Anterior cingulate cortex (tissue), 58 donors: ENCODE measurements at regions not wholly inside any gene's neighbourhood (a gene's known extent, or its start where the extent isn't known, plus 50 kb on each side); places are given as distances from the start of the nearest gene placed in this dataset.

ENCODE experiments used
- DNase-seq, 58 donors: peaks; one replicate each; lab custom pipeline; 2025; lab: John Stamatoyannopoulos, UW

- no peak for DNase-seq
These were observed 450.4 kb downstream of the MATN1 start for GRCh38 chr1:30273021-30273325.

DNA sequence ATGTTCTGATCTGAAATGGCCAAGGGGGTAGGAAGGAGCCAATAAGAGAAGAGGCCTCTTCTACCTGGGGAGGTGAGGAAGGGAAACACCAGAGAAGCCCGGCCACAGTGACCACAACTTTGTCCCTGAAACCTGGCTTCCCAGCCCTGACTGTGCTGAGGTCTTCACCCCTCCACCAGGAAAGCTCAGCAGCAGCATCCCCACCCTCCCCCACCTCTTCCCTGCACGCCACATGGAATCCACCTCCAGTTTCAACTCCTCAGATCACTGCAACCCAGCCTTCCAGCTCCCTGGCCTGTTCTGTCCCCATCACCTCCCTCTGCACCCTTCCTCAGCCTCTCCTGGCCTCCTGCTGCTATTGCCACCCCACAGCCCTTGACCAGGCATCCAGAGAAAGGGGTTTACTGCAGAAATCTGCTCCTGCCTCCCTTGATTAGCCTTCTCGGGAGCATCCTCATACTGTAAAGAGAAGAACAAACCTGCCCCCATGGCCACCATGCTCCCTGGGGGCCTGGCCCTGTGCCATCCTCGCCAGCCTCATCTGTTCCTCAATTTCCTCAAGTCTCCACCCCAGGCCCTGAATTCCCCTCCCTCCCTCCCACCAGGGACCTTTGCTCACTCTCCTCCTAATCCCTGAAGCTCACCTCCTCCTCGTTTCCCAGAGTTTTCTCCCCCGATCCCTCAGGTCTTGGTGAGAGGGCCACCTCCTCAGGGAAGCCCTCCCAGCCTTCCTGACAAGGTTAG is 450.9 kb downstream of the MATN1 start:
- DNase-seq = no peak

- no peak for DNase-seq
These were observed 451.7 kb downstream of the MATN1 start for GRCh38 chr1:30271401-30272276.

GRCh38 chr1:30270461-30270860 is 452.9 kb downstream of the MATN1 start:
- no peak for DNase-seq

DNA sequence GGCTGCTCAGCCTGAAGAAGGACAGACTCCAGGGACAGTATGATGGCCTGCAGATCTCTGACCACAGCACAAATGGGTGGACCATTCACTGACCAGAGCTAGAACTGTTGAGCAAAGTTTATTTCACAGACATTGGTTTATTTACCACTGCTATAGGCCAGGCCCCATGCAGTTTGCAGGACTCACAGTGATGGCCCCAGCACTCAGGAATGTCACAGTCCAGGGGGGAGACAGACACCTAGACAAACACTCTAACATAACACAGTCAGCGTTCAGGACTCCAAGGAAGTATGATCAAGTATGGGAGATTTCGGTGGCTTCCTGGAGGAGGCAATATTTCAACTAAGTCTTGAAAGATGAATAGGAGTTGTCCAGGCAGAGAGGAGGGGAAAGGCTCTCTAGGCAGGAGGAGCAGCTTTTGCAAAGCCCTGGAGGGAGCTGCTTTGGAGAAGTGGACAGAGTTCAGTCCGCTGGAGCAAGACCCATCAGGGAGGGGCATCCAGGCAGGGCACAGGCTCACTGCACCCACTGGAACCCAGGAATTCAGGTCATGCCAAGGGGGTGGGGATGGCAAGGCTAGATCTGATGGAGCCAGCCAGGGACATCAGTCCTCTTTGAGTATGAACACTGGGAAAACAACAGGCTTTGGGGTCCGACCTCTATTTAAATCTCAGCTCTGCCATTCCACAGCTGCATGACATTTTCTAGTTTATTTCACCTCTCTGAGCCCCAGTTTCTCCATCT is 454.3 kb downstream of the MATN1 start:
- DNase-seq = no peak

- DNase-seq = no peak
These were observed 455.5 kb downstream of the MATN1 start for GRCh38 chr1:30267856-30268255.

DNA sequence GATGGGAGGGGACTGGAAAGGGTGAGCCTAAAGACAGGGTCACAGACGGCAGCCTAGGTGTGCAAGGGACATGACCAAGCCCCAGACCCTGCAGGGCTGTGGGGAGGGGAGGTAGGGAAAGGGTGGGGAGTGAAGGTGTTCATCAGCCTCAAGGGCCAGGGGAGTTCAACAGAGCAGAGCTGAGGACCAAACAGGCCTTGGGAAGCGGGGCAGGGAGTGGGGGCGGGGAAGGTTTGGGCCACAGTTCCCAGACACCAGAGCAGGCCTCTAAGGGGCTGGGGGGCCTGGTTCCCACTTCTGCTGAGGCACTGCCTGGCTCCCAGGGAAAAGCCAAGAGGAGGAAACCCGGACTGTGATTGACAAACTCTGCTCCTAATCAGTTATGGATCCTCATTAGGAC is 456.3 kb downstream of the MATN1 start:
- DNase-seq = no peak

DNA sequence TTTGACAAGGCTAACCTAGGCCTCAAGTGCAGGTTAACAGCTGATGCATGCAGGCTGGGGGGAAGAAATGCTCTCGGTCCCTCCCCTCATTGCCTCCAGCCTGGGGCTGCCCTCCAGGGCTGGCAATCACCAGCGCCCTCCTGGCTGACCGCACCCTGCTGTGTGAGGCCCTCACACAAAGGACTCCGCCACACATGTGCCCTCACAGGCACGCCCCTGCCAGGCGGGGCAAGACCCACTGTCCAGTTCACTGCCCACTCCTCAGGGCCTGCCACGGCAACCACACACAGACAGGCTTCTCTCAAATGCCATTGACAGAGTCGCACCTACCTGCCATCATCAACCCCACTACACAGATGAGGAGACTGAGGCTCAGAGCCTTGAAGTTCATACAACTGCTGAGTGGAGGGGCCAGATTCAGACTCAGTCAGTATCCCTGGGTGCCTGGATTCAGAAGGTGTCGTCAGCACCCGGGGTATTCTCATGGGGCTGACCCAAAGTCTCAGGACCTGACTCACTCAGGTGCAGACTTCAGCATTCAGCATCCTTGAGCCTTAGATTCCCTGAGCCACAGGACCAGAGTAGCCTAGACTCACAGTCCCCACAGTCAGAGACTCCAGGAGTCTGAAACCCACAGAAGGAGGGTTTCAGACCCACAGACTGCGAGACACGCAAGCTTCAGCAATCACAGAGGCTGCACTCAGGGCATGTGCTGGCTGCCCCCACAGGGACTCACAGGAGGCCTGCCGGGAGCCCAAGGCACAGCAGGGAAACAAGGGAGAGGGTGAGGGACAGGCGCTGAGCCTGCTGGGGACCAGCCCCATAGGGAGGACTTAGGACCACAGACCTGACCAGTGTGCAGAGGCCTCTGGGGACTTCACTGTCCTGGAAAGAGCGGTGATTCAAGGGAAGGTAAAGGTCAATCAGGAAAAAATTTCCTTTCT is 458.0 kb downstream of the MATN1 start:
- DNase-seq = no peak

DNA sequence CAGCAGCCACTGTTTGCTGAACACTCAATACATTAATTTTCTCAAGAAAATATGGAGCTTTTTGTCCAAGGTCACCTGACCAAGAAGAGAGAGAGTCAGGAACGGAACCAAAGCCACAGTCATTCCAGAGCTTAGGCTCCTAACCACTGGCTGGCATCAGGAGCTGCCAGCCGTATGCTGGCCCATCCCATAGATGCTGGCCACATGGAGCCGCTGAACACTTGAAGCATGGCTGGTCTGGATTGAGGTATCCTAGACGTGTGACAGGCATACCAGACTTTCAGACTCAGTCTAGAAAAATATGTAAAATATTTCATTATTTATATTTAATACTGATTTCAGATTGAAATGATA is 458.7 kb downstream of the MATN1 start:
- no peak for DNase-seq

DNA sequence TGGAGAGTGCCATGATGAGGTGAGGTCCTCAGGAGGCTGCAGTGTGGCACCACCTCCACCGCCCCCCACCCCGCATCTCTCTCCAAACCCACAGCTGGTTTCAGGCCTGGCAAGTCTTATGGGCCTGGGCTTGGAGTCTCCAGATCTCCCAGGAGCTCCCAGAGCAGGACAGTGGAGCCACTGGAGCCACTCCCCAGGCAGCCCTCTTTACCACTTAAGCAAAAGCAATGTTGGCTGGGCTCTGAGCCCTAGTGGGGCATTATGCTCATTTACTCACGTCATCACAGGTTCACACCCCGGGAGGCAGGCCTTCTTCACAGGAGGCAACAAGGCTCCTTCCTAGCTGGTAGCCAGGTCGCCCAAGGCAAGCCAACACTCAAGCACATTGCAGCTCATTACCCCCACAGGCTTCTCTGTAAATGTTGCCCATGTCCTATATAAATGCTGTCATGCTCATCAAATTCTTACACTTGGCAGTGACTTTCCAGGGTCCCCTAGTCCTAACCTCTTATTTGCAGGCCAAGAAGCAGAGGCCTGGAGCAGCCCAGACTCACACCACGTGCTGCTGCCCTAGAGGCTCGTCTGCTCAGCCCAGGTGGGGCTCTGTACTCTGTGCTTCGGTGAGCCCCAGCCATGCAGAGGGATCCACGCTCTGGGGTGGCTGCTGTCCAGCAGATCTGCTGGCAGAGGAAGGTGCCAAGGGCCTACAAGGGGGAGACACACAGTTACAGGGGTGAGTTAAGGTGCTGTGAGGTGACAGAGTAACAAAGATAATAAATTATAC is 459.3 kb downstream of the MATN1 start:
- no peak for DNase-seq

GRCh38 chr1:30263405-30263804 is 460.0 kb downstream of the MATN1 start:
- DNase-seq = no peak

DNA sequence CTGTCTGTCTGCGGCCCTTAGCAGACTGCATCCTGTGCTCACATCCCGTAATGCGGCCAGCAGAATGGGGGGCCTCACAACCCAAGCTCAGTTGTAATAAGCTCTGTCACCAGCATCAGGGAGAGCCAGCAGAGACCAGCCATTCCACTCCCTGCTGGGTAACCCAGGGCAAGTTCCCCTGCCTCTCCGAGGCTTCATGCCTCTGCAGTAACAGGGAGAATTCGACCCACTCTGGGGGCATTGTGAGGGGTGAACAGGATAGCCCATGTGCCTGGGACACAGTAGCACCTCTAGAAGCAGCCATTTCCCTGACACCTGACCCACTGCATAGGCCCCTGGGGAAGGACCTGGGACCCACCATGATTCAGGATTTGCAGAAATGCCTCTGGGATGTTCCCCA is 461.2 kb downstream of the MATN1 start:
- no peak for DNase-seq

GRCh38 chr1:30260318-30260717 is 463.1 kb downstream of the MATN1 start:
- no peak for DNase-seq

- no peak for DNase-seq
These were observed 463.8 kb downstream of the MATN1 start for GRCh38 chr1:30259631-30260030.

GRCh38 chr1:30258876-30259275 is 464.5 kb downstream of the MATN1 start:
- no peak for DNase-seq

DNA sequence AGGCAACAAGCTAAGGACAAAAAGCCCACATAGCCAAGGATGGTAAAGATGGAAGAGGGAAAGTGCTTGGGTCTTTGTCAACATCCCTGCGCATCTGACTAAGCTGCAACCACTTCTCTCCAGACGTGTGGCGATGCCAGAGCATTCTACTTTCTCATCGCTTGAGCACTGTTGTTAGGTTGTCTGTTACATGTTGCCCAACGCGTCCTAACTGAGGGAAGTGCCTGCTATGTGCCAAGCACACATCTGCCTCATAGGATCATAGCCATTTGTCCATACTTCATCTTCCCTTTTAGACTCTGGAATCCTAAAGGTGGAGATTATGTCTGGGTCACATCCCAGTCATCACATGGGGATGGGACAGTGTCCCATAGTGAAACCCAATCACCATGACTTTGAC is 464.9 kb downstream of the MATN1 start:
- no peak for DNase-seq

DNA sequence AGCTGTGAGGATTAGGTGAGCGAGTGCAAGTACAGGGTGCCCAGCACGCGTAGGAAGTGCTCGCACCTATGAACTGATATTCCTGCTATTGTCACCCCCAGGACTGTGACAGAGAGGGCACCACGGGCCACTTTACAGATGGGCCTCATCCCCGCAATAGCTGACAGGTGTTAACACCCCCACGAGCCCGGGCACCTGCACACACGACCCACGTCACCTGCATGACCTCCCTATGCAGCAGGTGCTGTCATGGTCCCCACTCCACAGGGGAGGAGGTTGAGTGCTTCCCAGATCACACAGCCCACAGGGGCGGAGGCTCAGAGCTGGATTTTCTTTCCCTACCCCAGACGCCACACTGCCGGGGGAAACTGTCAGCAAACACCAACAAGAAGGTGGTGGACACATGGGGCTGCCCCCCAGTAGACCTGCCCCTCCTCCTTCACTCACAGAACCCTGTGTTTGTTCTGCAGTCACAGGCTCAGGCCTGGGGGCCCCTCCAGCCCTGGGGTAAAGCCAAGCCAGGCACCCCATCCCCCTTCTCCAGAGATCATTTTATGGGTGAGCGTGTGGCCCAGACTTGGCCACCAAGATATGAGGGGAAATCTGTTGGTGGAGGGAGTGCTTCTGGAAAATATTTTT is 465.5 kb downstream of the MATN1 start:
- no peak for DNase-seq

DNA sequence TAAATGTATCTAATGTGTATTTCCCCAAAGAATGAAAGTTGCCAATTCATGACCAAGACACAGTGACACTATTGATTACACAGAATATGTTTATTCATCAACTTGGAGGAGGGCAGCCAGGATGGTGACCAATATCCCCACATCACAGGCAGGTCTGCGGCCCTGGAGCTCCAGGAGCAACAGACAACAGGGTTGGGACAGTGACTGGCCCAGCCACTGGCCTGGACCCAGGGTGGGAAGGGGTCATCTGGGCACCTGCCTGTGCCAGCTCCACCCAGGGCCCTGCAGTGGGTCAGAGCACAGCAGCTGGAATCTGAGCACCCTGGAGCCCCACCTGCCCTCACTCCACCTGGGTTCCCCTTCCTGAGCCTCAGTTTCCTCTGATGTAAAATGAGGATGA is 466.1 kb downstream of the MATN1 start:
- no peak for DNase-seq

DNA sequence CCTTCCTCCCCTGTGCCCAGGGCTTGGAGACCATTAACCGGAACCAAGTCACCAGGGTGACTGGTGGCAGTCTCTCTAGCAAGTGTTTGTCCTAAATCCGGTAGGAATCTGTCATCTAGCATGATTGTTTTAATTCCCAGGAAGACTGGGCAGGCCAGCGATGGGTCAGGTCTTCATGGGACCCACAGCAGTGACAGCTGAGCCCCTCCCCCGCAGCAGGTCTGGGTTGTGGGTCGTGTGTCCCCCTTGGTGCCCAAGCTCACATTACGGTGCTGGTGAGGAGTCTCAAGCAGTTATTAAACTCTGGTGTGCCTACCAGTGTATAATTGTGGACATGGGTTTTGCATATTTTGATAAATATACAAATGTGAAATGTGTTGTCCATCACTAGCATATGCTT is 466.5 kb downstream of the MATN1 start:
- DNase-seq = no peak
